ENCODE measurements at regions not wholly inside any gene's neighbourhood (a gene's known extent, or its start where the extent isn't known, plus 50 kb on each side); places are given as distances from the start of the nearest gene placed in this dataset.

DNA sequence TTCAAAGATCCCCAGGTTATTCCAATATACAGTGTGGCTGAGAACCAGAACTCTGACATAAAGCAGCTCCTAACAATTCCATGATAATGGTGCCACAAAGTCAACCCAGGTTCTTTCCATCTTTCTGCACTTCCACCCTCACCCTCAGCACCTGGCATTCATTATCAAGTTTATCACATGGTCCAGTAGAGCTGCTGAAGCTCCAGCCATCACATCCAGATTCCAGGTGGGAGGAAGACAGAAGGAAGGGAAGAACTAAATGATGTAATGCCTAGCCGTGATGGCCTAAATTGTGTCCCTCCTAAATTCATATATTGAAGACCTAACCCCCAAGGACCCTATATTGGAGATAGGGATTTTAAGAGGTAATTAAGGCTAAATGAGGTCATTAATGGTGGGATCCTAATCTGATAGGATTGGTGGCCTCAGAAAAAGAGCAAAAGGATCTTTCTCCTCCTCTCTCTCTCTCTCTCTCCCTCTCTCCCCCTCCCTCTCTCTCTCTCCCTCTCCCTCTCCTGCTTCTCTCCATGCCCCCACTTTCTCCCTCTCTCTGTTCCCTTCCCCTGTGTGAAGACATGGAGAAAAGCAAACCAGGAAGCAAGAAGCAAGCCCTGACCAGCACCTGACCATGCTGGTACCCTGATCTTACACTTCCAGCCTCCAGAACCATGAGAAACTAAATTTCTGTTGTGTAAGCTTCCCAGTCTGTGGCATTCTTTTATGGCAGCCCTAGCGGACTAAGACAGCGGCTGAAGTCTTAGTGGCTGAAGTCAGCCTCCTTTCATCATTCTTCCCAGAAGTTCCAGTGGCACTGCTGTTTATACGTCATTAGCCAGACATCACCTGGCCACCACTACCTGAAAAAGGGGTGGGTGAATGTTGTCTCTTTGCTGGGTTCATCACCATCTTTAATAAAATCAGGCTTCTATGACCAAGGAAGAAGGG is 369.7 kb upstream of the PROK2 start:
- H3K4me1 ChIP-seq (ENCODE audit: insufficient read depth, low read length), result no peaks in the 10 kb centered on the region; the same call in 1 of the 2 replicates
- no peaks in the 10 kb centered on the region for H3K36me3 ChIP-seq (ENCODE audit: insufficient read depth, low read length)
- H3K9me3 ChIP-seq (ENCODE audit: control insufficient read depth, insufficient read depth, low read length), result peaks cover 4% of the 10 kb centered on the region; the same call in 1 of the 2 replicates
- H3K9ac ChIP-seq (ENCODE audit: low read depth, low read length), result no peak overlapping the region

DNA sequence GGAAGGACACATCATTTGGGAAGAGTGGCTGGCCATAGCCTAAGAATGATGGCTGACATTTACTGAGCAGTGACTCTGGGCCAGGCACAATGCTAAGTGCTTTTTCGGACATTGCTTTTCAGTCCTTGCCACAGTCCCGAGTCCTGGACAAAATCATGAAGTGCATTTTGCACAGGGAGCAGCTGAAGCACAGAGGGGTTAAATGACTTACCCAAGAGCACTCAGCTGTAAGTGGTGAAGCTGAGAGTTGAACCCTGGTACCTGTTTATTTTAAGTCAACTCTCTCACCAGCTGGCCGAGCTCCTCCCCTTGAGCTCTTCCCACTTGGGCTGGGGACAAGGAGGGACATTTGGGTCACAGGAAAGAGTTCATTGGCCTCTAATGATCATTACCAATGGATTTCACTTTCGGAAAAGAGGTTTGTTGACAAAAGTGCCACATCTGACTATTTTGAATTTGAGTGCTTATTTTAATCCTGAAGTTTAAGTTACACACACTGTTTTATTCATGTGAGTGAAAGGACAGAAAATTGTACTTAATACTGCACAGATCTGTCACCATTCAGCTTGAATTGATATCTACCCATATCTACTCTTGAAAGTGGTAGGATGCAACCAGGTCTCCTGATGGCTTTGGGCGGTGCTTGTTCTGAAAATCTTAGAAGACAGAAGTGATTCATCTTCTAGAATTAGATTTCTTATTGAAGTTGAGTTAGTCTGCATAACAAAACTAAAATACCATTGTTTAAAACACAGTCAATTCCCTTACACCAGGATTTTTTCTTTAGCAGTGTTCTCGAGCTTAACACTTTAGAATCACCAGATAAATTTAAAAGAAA is 368.7 kb upstream of the PROK2 start:
- Histone ChIP-seq H3K9me3 (ENCODE audit: control insufficient read depth, insufficient read depth, low read length) (peaks cover 4% of the 10 kb centered on the region; the same call in 1 of the 2 replicates), H3K4me1 (ENCODE audit: insufficient read depth, low read length) (no peaks in the 10 kb centered on the region; the same call in 1 of the 2 replicates), H3K9ac (ENCODE audit: low read depth, low read length) (no peak overlapping the region), H3K36me3 (ENCODE audit: insufficient read depth, low read length) (no peaks in the 10 kb centered on the region)

DNA sequence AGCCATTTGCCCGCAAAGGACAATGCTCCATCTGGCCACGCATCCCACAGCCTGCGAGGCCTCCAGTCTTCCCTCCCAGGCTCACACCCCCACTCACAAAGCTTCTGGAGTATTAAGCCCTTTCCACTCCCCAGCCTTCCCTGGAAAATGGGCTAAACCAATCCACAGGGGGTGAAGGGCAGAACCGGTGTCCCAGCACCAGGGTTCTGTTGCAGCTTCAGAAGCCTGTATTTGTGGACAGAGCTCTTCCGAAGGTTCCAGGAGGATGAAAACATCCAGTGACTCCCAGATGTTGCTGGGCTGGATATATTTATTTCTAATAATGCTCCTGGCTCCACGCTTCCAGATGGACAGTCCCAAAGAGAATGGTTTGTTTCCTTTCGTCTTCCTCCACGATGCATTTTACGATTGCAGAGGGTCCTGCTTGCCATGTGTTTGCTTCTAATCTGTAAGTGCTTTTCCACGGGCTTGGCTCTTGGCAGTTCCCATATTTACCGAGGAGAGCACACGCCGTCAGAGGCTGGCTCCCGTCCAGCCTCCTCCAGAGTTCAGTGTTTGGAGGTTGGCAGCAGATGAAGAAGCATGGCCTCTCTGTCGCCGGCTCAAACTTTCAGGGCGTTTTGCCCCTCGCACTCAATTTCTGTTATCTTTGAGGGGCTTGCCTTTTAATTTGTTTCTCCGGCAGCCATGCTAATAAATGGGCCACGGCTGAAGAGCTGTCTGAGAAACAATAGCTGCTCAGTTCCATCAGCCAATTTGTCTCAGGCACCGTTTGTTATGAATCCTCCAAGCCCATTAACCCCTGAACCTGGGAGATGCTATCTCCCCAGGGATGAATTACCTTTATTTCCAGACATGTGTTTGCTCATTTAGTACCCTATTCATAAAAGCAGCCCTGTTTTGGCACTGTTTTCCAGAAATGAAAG is 367.9 kb upstream of the PROK2 start:
- H3K36me3 ChIP-seq (ENCODE audit: insufficient read depth, low read length), result no peaks in the 10 kb centered on the region
- H3K9me3 ChIP-seq (ENCODE audit: control insufficient read depth, insufficient read depth, low read length), result peaks cover 4% of the 10 kb centered on the region; the same call in 1 of the 2 replicates
- no peaks in the 10 kb centered on the region for H3K4me1 ChIP-seq (ENCODE audit: insufficient read depth, low read length)
- no peak overlapping the region for H3K9ac ChIP-seq (ENCODE audit: low read depth, low read length)

DNA sequence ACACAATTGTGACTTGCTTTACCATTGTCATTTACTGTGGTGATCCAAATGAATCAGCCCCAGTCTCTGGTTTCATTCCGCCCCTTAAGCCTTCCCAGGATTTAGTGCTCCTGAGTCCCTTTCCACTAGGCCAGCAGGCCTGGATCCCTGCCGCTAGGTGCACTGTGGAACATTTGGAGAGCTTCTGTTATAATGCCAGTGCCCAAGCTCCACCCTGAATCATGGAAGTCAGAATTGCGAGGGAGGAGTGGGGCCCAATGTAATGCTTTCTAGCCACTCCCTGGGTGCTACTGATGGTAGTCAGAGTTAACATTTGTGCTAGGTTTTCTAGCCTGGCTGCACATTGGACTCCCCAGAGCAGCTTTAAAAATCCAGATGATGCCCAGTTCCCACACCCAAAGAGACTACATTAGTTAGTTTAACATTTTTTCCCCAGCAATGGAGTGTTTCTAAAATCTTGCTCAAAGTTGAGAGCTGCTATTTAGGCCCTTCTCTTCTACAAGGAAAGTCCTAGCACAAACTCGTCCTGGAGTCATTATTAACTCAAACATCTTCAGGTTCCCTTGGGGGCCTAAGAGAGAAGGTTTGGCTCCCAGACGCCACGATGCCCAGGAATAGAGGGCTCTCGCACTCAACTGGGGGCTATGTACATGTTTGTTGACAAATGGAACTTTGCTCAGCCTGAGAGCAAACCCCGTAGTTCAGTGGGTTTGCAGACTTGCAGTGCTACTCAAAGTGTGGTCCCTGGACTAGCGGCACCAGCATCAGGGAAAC is 366.7 kb upstream of the PROK2 start:
- Histone ChIP-seq H3K4me1 (ENCODE audit: insufficient read depth, low read length) (no peaks in the 10 kb centered on the region), H3K9ac (ENCODE audit: low read depth, low read length) (no peak overlapping the region), H3K36me3 (ENCODE audit: insufficient read depth, low read length) (no peaks in the 10 kb centered on the region), H3K9me3 (ENCODE audit: control insufficient read depth, insufficient read depth, low read length) (peaks cover 4% of the 10 kb centered on the region; the same call in 1 of the 2 replicates)

DNA sequence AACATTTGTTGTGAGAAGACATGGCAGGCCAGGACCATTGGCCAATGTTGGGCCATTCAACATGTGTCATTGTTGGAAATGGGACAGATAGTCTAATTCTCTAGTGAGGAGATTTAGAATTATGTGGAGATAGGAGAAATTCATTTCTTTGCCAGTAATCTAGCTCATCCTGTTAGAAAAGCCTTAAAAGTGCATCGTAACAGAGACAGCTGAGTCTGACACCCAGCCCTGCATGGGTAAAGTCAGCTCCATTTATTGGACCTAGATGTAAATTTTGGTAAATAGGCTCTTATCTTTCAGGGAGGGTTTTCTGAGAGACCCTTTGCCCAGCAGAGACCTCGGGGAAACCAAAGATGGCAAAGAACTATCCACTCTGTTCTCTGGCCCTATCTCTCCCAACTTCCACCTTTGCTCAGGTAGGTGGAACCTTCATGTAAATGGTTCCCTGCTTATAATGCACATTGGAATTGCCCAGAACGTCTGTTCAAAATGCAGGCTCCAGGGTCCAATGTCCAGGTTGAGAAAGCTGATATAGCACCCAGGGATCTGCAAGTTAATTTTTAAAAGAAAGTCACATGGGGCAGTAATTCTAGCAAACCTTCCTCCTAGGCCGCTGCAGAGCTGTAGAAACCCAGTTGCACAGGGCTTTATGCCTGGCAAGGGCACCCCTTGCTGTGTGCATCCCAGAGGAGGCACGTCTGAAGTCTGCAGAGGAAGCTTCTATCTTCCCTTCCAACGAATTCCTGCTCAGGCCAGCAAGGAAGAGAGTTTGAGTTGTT is 365.9 kb upstream of the PROK2 start:
- Histone ChIP-seq H3K9me3 (ENCODE audit: control insufficient read depth, insufficient read depth, low read length) (peaks cover 4% of the 10 kb centered on the region; the same call in 1 of the 2 replicates), H3K4me1 (ENCODE audit: insufficient read depth, low read length) (no peaks in the 10 kb centered on the region), H3K9ac (ENCODE audit: low read depth, low read length) (no peak overlapping the region), H3K36me3 (ENCODE audit: insufficient read depth, low read length) (no peaks in the 10 kb centered on the region)

DNA sequence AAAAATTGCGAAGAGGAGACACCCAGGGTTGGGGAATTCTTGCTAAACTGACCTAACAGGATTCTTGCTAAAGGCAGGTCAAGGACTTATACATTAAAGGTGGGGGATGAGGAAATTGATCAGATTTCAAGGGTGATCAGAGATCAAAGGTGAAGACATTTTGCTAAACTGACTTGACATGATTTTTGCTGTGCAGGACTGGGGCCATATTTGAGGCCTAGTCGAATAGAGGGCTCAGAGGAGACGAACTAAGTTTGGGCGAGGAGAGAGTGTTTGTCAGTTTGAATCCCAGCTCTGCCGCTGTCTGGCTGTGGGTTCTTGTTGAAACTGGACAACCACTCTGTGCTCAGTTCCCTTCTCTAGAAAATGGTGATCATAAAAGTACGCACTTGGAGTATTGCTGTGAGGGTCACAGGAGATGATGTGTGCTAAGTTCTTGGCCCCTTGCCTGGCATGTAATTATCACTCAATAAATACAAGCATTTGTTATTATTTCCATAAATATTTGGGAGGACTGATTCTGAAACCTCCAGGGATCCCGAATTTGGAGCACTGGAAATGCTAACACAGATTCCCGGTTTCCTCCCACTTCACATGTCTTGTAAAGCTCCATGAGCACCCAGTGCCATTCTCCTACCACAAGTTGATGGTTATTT is 364.8 kb upstream of the PROK2 start:
- Histone ChIP-seq H3K36me3 (ENCODE audit: insufficient read depth, low read length) (no peaks in the 10 kb centered on the region), H3K9me3 (ENCODE audit: control insufficient read depth, insufficient read depth, low read length) (peaks cover 4% of the 10 kb centered on the region; the same call in 1 of the 2 replicates), H3K9ac (ENCODE audit: low read depth, low read length) (no peak overlapping the region), H3K4me1 (ENCODE audit: insufficient read depth, low read length) (0 out of 2 replicates have a peak, but pooled peaks cover 4% of the 10 kb centered on the region)

DNA sequence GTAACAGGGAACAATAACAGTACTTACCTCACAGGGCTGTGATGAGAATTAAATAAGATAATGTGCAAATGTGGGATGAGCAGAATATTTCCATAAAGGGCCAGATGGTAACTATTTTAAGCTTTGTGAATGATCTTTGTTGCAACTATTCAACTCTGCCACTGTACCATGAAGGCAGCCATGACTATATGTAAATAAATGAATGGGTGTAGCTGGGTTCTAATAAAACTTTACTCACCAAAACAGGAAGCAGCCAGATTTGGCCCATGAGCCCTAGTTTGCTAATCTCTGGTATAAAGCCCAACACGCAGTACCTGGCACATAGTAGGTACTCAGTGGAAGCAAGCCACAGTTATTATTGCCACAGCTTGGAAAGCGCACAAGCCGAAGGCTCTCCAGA is 362.7 kb upstream of the PROK2 start:
- Histone ChIP-seq H3K9me3 (ENCODE audit: control insufficient read depth, insufficient read depth, low read length) (no peaks in the 10 kb centered on the region), H3K4me1 (ENCODE audit: insufficient read depth, low read length) (0 out of 2 replicates have a peak, but pooled peaks cover 4% of the 10 kb centered on the region), H3K9ac (ENCODE audit: low read depth, low read length) (no peak overlapping the region), H3K36me3 (ENCODE audit: insufficient read depth, low read length) (no peaks in the 10 kb centered on the region)

DNA sequence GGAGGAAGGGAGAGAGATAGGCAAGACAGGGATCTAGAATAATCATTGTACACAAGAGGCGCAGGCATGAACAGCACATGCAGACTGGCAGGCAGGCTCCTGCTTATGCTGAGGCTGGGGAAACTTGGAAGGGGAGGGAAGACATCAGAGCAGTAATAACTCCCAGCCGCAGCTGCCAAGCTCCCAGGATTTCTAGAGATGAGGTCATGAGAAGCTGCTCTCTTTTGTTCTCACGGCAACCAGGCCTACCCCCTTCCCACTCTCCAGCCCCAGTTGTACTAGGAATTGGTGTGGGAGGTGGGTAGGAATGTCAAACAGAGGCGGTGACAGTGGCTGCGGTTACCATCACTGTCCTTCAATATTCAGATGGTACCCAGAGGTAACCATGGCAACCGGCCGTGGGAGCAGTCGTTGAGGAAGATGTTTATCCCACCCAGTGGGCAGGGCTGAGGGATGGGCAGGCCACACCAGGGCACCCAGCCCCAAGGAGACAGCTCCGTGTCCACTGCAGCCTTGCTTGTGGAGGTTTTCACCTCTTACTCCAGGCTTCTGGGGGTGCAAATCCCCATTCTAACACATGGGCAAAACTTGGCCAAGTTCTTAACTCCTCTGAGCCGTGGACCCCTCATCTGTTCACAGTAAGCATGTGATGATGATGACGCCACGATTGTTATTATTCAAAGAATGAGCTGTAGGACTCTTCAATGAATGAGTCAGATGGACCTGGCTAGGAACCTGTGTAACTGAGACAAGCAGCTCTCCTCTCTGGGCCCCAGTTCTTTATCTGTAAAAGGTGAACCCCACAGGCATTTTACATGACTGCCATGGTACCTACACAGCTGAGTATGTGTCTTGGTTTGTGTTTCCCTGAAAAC is 360.8 kb upstream of the PROK2 start:
- no peaks in the 10 kb centered on the region for H3K36me3 ChIP-seq (ENCODE audit: insufficient read depth, low read length)
- H3K4me1 ChIP-seq (ENCODE audit: insufficient read depth, low read length), result 0 out of 2 replicates have a peak, but pooled peaks cover 4% of the 10 kb centered on the region
- H3K9me3 ChIP-seq (ENCODE audit: control insufficient read depth, insufficient read depth, low read length), result no peaks in the 10 kb centered on the region
- no peak overlapping the region for H3K9ac ChIP-seq (ENCODE audit: low read depth, low read length)

DNA sequence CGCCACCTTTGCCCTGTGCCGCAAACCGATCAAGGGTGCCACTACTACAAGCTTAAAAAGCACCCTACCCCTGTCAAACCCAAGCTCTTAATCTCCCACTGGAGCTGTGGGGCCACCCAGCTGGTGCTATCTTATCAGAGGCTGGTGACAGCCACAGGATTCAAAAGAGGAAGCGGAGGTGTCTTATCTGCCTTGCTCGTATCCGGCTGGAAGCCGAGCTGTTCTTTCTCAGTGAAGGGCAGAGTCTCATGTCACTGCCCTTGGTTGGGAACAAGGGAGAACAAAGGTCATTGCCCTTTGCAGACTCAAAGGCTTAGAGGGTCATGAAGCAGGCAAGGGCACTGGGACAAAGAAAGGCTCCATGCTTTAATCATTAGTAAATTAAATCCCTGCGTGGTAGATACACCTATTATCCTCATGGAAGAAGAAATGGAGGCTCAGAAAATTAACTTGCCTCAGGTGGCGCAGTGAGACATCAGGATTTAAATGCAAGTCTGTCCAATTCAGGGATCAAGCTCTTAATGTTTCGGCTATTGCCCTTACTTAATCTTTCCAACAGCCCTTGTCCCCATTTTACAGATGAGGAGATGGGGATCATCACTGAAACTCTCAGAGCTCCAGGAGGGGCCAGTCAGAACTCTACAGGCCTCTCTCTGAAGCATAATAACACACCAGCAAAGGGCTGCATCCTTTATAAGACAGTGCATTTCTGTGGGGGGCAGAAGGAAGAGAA is 360.0 kb upstream of the PROK2 start:
- Histone ChIP-seq H3K4me1 (ENCODE audit: insufficient read depth, low read length) (0 out of 2 replicates have a peak, but pooled peaks cover 4% of the 10 kb centered on the region), H3K9me3 (ENCODE audit: control insufficient read depth, insufficient read depth, low read length) (no peaks in the 10 kb centered on the region), H3K36me3 (ENCODE audit: insufficient read depth, low read length) (no peaks in the 10 kb centered on the region), H3K9ac (ENCODE audit: low read depth, low read length) (no peak overlapping the region)

DNA sequence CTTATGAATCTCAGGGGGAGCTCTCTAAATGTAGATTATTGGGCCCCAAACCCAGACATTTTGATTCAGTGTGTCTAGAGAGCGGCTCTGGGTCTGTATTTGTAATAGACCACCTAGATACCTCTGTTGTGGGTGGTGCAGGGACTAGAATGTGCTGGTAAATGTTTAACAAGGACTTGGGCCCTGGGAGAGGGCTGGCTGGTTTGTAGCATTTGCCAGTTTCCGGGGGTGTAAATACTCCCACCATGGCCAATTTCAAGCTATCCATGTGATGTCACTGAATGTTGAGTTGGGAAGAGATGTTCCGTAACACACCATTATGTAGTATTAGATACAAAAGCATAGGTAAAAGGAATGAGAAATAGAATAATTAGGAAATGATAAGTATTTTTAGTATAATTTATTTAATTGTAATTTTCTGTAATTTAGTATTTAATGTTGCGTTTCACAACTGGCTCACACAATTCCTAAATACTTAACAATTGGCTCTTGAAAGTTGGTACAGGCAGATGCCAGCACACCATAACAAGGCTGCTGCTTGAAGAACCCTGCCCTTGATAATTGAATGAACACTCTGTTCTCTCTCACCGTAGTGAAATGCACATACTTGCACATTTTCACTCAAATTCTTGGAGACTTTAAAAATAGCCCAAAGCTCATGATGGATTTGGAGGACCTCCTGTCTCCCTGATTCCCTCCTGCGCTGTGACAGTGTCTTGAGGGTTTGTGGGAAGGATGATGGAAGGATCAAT is 359.2 kb upstream of the PROK2 start:
- Histone ChIP-seq H3K9ac (ENCODE audit: low read depth, low read length) (no peak overlapping the region), H3K9me3 (ENCODE audit: control insufficient read depth, insufficient read depth, low read length) (no peaks in the 10 kb centered on the region), H3K36me3 (ENCODE audit: insufficient read depth, low read length) (no peaks in the 10 kb centered on the region), H3K4me1 (ENCODE audit: insufficient read depth, low read length) (0 out of 2 replicates have a peak, but pooled peaks cover 4% of the 10 kb centered on the region)
